SK-N-SH treated with all-trans-retinoic acid at 6 μM for 48 hours (cell line): ENCODE measurements at regions not wholly inside any gene's neighbourhood (a gene's known extent, or its start where the extent isn't known, plus 50 kb on each side); places are given as distances from the start of the nearest gene placed in this dataset.

Source experiments
- ARNTL ChIP-seq: fragments of 450-650 bp; formaldehyde crosslinking; IDR thresholded peaks from 2 replicates; pipeline ENCODE4 v1.5.0; 2020; ENCODE audit warnings: low read depth, mild to moderate bottlenecking, moderate library complexity, borderline replicate concordance
- ZC3H10 ChIP-seq: fragments of 250-450 bp; sonication (Bioruptor Pico); IDR thresholded peaks from 2 replicates; pipeline ENCODE4 v1.5.1; 2021; ENCODE audit warnings: mild to moderate bottlenecking, moderate library complexity

- TF ChIP-seq ARNTL (CRISPR knock-in tag), result no peak
- no peak for TF ChIP-seq ZC3H10 (CRISPR knock-in tag)
These were observed 275.8 kb upstream of the PPP2R2D start for GRCh38 chr10:131625041-131625440.
